ENCODE measurements at regions not wholly inside any gene's neighbourhood (a gene's known extent, or its start where the extent isn't known, plus 50 kb on each side); places are given as distances from the start of the nearest gene placed in this dataset.
"Not testable (repeated sequence)": the region's sequence is repeated elsewhere in the genome, so short reads cannot be mapped to it uniquely, and the experiment has no call there.

DNA sequence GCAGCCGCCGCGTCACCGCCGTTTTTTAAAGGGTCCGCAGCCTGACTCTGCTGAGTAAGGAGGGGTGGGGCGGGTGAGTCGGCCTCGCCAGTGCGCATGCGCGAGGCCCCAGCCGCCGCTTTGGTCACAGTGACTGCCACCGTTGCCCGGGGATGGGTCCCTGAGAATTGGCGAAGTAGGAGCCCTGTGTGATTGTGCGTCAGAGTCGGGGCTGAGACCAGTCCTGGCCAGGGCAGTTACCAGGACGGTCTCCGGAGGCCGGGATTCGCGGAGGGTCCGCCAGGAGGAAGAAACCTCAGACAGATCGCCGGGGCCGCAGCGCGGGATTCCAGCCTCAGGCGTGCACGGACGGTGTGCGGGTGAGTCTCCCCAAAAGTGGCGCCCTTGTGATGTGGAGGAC, 1386.9 kb upstream of the PCDH10 start:
- not testable (repeated sequence) for TF ChIP-seq TOX (CRISPR knock-in tag; IDR thresholded peaks at IDR 0.05; ENCODE audit: borderline replicate concordance); ARNTL (CRISPR knock-in tag; IDR thresholded peaks at IDR 0.05; ENCODE audit: borderline replicate concordance, low read depth); PATZ1 (CRISPR knock-in tag; IDR thresholded peaks at IDR 0.05; ENCODE audit: borderline replicate concordance)
- TF ChIP-seq, protein P1, sequence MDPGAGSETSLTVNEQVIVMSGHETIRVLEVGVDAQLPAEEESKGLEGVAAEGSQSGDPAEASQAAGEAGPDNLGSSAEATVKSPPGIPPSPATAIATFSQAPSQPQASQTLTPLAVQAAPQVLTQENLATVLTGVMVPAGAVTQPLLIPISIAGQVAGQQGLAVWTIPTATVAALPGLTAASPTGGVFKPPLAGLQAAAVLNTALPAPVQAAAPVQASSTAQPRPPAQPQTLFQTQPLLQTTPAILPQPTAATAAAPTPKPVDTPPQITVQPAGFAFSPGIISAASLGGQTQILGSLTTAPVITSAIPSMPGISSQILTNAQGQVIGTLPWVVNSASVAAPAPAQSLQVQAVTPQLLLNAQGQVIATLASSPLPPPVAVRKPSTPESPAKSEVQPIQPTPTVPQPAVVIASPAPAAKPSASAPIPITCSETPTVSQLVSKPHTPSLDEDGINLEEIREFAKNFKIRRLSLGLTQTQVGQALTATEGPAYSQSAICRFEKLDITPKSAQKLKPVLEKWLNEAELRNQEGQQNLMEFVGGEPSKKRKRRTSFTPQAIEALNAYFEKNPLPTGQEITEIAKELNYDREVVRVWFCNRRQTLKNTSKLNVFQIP (CRISPR knock-in tag; IDR thresholded peaks at IDR 0.05; ENCODE audit: borderline replicate concordance, low read depth): not testable (repeated sequence)
